ENCODE measurements at regions not wholly inside any gene's neighbourhood (a gene's known extent, or its start where the extent isn't known, plus 50 kb on each side); places are given as distances from the start of the nearest gene placed in this dataset.

DNA sequence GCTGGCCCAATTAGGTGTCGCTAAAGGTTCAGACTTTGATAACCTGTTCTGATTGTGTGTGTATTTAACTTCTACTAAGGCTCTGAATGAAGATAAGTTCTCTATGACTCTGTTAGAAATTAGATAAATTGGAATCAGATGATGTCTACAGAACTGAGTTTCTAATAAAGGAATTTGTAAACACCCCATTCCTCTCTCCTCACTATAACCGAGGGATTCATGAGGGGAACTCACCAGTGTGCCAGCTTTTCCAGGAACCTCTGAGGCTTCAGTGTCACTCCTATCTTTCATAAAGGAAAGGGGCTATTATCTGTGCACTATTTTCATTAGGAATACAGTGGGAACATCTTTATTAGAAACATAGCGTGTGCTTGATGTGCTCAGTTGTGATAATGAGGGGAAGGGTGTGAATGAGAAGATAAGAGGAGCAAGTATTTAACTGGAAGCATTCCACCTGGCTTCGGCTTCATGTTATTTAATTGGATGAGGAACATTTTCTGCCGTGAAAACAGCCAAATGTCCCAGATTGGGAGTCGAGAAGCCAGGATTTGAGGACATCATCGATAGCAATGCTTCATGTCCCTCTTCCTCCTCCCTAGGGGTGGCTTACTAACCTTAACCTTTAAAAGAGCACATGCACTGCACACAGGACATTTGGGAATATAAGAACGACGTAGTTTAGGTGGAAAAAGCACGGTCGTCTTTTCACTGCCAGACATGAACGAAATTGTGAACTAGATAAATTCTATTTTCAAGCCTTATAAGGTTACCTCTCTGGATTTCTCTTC is 84.8 kb upstream of the TCF4 start:
- no peak for TF ChIP-seq POLR2A (IDR thresholded peaks at IDR 0.05; ENCODE audit: low read depth, low read length)
- no peak for TF ChIP-seq POLR2AphosphoS5 (IDR thresholded peaks at IDR 0.05; ENCODE audit: low read depth, low read length)
- TF ChIP-seq TAF1 (IDR thresholded peaks at IDR 0.05; ENCODE audit: borderline replicate concordance, low read depth, low read length), result no peak

Data from GM12892 (cell line).